HL-60 (cell line): ENCODE measurements at regions not wholly inside any gene's neighbourhood (a gene's known extent, or its start where the extent isn't known, plus 50 kb on each side); places are given as distances from the start of the nearest gene placed in this dataset.

Experiments used
- CTCF ChIP-seq: IDR thresholded peaks from one replicate; pipeline ENCODE4 v1.5.1; 2011; ENCODE audit warnings: low read length, control low read depth, inconsistent platforms; ENCODE audit not compliant: insufficient read depth
- GABPA ChIP-seq: IDR thresholded peaks from 2 replicates; pipeline ENCODE4 v1.6.1; 2012; ENCODE audit warnings: low read depth
- POLR2AphosphoS5 ChIP-seq: IDR thresholded peaks from 2 replicates; pipeline ENCODE4 v1.6.1; 2012; ENCODE audit warnings: low read depth
- REST ChIP-seq: IDR thresholded peaks from 2 replicates; pipeline ENCODE4 v1.6.1; 2012; ENCODE audit warnings: low read depth; ENCODE audit not compliant: insufficient replicate concordance
- SPI1 ChIP-seq: IDR thresholded peaks from 2 replicates; pipeline ENCODE4 v1.6.1; 2012; ENCODE audit warnings: low read depth, mild to moderate bottlenecking, borderline replicate concordance

GRCh38 chr13:44685641-44686040, 109.5 kb upstream of the TSC22D1 start:
- no peak for TF ChIP-seq CTCF
- TF ChIP-seq GABPA, result no peak
- TF ChIP-seq POLR2AphosphoS5, result no peak
- no peak for TF ChIP-seq REST
- TF ChIP-seq SPI1, result no peak
